ENCODE measurements at regions not wholly inside any gene's neighbourhood (a gene's known extent, or its start where the extent isn't known, plus 50 kb on each side); places are given as distances from the start of the nearest gene placed in this dataset.

- TF ChIP-seq, protein P1, sequence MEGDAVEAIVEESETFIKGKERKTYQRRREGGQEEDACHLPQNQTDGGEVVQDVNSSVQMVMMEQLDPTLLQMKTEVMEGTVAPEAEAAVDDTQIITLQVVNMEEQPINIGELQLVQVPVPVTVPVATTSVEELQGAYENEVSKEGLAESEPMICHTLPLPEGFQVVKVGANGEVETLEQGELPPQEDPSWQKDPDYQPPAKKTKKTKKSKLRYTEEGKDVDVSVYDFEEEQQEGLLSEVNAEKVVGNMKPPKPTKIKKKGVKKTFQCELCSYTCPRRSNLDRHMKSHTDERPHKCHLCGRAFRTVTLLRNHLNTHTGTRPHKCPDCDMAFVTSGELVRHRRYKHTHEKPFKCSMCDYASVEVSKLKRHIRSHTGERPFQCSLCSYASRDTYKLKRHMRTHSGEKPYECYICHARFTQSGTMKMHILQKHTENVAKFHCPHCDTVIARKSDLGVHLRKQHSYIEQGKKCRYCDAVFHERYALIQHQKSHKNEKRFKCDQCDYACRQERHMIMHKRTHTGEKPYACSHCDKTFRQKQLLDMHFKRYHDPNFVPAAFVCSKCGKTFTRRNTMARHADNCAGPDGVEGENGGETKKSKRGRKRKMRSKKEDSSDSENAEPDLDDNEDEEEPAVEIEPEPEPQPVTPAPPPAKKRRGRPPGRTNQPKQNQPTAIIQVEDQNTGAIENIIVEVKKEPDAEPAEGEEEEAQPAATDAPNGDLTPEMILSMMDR (IDR thresholded peaks at IDR 0.05; ENCODE audit: insufficient read depth, low read depth, low read length, missing control alignments) = no peak
- peak; percentile 40 for DNase-seq (ENCODE audit: low read depth)
- no peak overlapping the region for H3K4me3 ChIP-seq (ENCODE audit: low read length)
Observed at GRCh38 chr20:4069751-4070150, 54.4 kb upstream of the RNF24 start.

DNA sequence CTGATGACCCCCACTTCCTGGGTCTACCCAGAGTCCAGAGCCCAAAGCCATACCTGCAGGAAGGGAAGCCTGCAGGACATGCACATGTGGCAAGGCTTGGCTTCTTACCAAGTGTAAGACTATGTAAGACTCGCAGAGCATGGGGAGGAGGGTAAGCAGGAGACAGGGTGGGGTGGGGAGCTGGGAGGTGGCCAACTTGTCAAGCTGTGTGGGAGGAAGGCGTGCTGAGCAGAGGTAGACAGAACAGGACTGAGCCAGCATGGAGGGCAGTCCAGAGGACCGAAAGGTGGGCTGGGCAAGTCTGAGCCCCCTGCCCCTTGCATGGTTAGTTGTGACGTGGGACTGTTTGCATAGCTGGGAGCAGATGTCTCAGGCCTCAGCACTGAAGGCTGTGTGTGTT lies 53.4 kb upstream of the RNF24 start:
- TF ChIP-seq, protein P1 (IDR thresholded peaks at IDR 0.05; ENCODE audit: insufficient read depth, low read depth, low read length, missing control alignments) = no peak
- DNase-seq (ENCODE audit: low read depth) = peak; percentile 64
- H3K4me3 ChIP-seq (ENCODE audit: low read length) = no peak overlapping the region

DNA sequence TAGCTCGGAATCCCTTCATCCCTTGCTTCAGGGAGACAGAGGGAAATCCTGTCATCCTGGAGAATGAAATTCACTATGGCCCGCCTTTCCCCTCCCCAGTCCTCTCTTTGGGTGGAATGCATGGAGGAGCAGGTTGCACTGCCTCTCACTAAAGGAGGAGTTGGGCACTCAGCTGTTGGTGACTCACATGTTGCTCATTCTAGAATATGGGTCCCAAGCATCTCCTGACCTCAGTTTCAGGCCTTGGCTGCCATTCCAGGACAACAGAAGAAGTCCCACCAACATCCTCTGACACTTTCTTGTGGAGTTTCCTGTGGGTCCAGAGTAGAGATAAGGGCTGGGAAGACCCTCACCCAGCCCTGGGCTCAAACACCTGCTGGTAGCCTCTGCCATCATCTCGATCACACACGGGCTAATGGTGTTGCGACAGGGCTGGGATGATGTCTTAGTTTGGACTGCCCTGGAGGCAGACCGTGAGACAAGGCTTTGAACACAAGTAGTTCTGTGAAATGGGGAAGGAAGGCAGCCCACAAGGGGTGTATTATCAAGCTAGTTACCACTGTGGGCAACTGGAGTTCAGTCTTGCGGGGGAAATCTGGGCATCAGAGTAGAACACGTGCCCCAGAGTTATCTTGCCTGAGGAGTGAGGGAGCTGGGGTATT lies 52.4 kb upstream of the RNF24 start:
- TF ChIP-seq, protein P1 (IDR thresholded peaks at IDR 0.05; ENCODE audit: insufficient read depth, low read depth, low read length, missing control alignments) = no peak
- no peak overlapping the region for H3K4me3 ChIP-seq (ENCODE audit: low read length)
- peak; percentile 74 for DNase-seq (ENCODE audit: low read depth)

DNA sequence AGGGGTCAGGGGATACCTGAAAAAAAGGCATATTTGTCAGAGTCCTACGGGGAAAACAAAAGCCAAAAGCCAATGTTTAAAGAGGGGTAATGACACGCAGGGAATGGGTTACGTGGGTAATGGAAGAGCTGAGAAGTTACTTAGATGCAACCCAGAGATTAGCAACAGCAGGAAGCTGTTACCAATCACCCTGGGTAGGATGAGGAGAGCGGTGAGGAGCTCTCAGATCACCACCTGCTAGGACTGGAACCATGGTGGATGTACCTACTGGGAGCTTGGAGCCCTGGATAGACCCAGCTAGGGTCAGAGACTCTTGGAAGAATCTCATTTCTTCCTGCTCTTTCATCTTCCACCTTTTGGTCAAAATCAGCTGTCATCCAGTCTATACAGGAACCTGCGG lies 51.2 kb upstream of the RNF24 start:
- no peak for DNase-seq (ENCODE audit: low read depth)
- TF ChIP-seq, protein P1 (IDR thresholded peaks at IDR 0.05; ENCODE audit: insufficient read depth, low read depth, low read length, missing control alignments) = no peak
- H3K4me3 ChIP-seq (ENCODE audit: low read length) = no peak overlapping the region

DNA sequence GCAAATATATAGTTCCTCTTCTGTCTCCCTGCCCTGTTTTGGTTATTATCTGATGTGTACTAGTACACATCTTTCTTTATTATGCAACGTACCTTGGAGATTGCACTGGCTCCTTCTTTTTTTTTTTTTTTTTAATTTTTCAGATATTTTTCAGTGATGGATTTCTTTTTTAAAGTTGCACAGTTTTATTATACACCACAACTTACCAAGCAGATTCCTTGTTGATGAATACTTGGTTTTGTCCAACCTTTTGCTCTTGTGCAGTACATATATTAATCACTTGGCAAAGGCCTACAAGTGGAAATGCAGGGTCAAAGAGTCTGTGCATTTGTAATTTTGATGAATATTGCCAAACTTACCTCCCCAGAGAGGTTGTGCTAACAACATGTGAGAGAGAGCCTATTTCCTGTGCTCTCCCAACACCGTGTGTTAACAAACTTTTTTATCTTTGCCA lies 50.1 kb upstream of the RNF24 start:
- H3K4me3 ChIP-seq (ENCODE audit: low read length) = no peak overlapping the region
- DNase-seq (ENCODE audit: low read depth) = no peak
- TF ChIP-seq, protein P1 (IDR thresholded peaks at IDR 0.05; ENCODE audit: insufficient read depth, low read depth, low read length, missing control alignments) = no peak

All from epithelial cell of esophagus (primary cell).